ENCODE measurements at regions not wholly inside any gene's neighbourhood (a gene's known extent, or its start where the extent isn't known, plus 50 kb on each side); places are given as distances from the start of the nearest gene placed in this dataset.

GRCh38 chr6:119510246-119510645 lies 160.7 kb upstream of the MAN1A1 start:
- TF ChIP-seq ZBTB21 (CRISPR knock-in tag; IDR thresholded peaks at IDR 0.05) (no peak), CTCF (CRISPR knock-in tag; IDR thresholded peaks at IDR 0.05) (no peak), FOXJ3 (CRISPR knock-in tag; IDR thresholded peaks at IDR 0.05; ENCODE audit: borderline replicate concordance) (no peak), ZNF251 (CRISPR knock-in tag; IDR thresholded peaks at IDR 0.05) (no peak), ZSCAN29 (CRISPR knock-in tag; conservative IDR thresholded peaks at IDR 0.05) (no peak), TCF7L2 (IDR thresholded peaks at IDR 0.05; ENCODE audit: low read depth, low read length) (no peak), MAX (IDR thresholded peaks at IDR 0.05) (no peak), GTF2F1 (IDR thresholded peaks at IDR 0.05; ENCODE audit: low read length) (no peak), CREB3 (CRISPR knock-in tag; IDR thresholded peaks at IDR 0.05) (no peak), MXI1 (IDR thresholded peaks at IDR 0.05; ENCODE audit: borderline replicate concordance, low read depth, low read length) (no peak), ZNF740 (CRISPR knock-in tag; IDR thresholded peaks at IDR 0.05) (no peak), MEIS1 (CRISPR knock-in tag; IDR thresholded peaks at IDR 0.05; ENCODE audit: borderline replicate concordance) (no peak), RCOR2 (CRISPR knock-in tag; IDR thresholded peaks at IDR 0.05) (no peak)
